SK-N-SH (cell line): ENCODE measurements at regions not wholly inside any gene's neighbourhood (a gene's known extent, or its start where the extent isn't known, plus 50 kb on each side); places are given as distances from the start of the nearest gene placed in this dataset.

Experiments
- CTCF ChIA-PET: fragments of 300-600, 350-600 bp; formaldehyde crosslinking; extraction: SDS; loops from one replicate; lab custom pipeline; 2021; lab: Yijun Ruan, JAX
- POLR2A ChIA-PET: fragments of 350-600 bp; sonication (Branson Sonifier 250); formaldehyde crosslinking; extraction: SDS; loops from one replicate; lab custom pipeline; 2020; ENCODE audit warnings: antibody characterized with exemption, inconsistent platforms; lab: Yijun Ruan, JAX
- DNase-seq: peaks from one replicate; pipeline ENCODE4 v3.0.0; 2012
- H2AFZ ChIP-seq: fragments of 200-600 bp; sonication (generic); 2 replicates; pipeline ENCODE4 v1.8.1; 2016; ENCODE audit warnings: antibody characterized with exemption, mild to moderate bottlenecking, low read depth
- H3F3A ChIP-seq: fragments of 200-600 bp; sonication (generic); replicated peaks from 2 replicates; pipeline ENCODE3; 2016; ENCODE audit warnings: antibody characterized with exemption, mild to moderate bottlenecking; ENCODE audit not compliant: insufficient read depth
- H3K27ac ChIP-seq, 2 experiments: fragments of 200-500 bp in 1 of 2; fragments of 200-600 bp in 1 of 2; sonication (Bioruptor generic) in 1 of 2; sonication (generic), shearing (Covaris generic) in 1 of 2; 2 replicates each; pipeline versions ENCODE4 v1.5.1 to v1.6.1; 2014 to 2016; ENCODE audit warnings: low read depth in 2 of 2, inconsistent platforms in 1 of 2, low read length in 1 of 2, mild to moderate bottlenecking in 1 of 2, mixed read lengths in 1 of 2
- H3K27me3 ChIP-seq: fragments of 200-600 bp; sonication (generic), shearing (Covaris generic); 2 replicates; pipeline ENCODE4 v1.6.1; 2016; ENCODE audit warnings: mixed run types; ENCODE audit not compliant: insufficient read depth
- H3K36me3 ChIP-seq, 2 experiments: fragments of 200-500 bp in 1 of 2; fragments of 200-600 bp in 1 of 2; sonication (Bioruptor generic) in 1 of 2; sonication (generic) in 1 of 2; replicated peaks in 1 of 2; 2 replicates each; pipeline versions ENCODE3 to v1.5.1; 2014 to 2016; ENCODE audit warnings: low read length in 1 of 2, mild to moderate bottlenecking in 1 of 2; ENCODE audit not compliant: insufficient read depth in 2 of 2, control insufficient read depth in 1 of 2
- H3K4me1 ChIP-seq, 2 experiments: fragments of 200-500 bp in 1 of 2; fragments of 200-600 bp in 1 of 2; sonication (Bioruptor generic) in 1 of 2; sonication (generic), shearing (Covaris generic) in 1 of 2; 2 replicates each; pipeline versions ENCODE4 v1.5.1 to v1.6.1; 2014 to 2016; ENCODE audit warnings: low read depth in 1 of 2, low read length in 1 of 2, mixed run types in 1 of 2; ENCODE audit not compliant: insufficient read depth in 2 of 2, control insufficient read depth in 1 of 2
- H3K4me2 ChIP-seq: fragments of 200-600 bp; sonication (generic), shearing (Covaris generic); 2 replicates; pipeline ENCODE4 v1.6.1; 2017; ENCODE audit warnings: mixed run types
- H3K4me3 ChIP-seq, 2 experiments: fragments of 200-500 bp in 1 of 2; fragments of 200-600 bp in 1 of 2; sonication (Bioruptor generic) in 1 of 2; sonication (generic), shearing (Covaris generic) in 1 of 2; 2 replicates each; pipeline versions ENCODE4 v1.5.1 to v1.8.1; 2014 to 2016; ENCODE audit warnings: low read depth in 2 of 2, inconsistent platforms in 1 of 2, low read length in 1 of 2, mild to moderate bottlenecking in 1 of 2, mixed read lengths in 1 of 2, moderate library complexity in 1 of 2
- H3K79me2 ChIP-seq: fragments of 200-600 bp; sonication (generic); 2 replicates; pipeline ENCODE4 v1.8.1; 2017; ENCODE audit warnings: mild to moderate bottlenecking; ENCODE audit not compliant: insufficient read depth
- H3K9ac ChIP-seq: fragments of 200-600 bp; sonication (generic); 2 replicates; pipeline ENCODE4 v1.6.1; 2017; ENCODE audit warnings: mixed run types
- H3K9me2 ChIP-seq: fragments of 200-600 bp; sonication (generic); 2 replicates; pipeline ENCODE4 v1.6.1; 2017; ENCODE audit warnings: mixed run types
- H3K9me3 ChIP-seq: fragments of 200-600 bp; sonication (generic); 2 replicates; pipeline ENCODE4 v1.6.1; 2017; ENCODE audit warnings: mixed run types, mild to moderate bottlenecking, moderate library complexity
- H4K20me1 ChIP-seq: fragments of 200-600 bp; sonication (generic); 2 replicates; pipeline ENCODE4 v1.6.1; 2017; ENCODE audit warnings: mild to moderate bottlenecking, mixed run types; ENCODE audit not compliant: insufficient read depth
- CHD2 ChIP-seq: fragments of 150-350 bp; IDR thresholded peaks from 2 replicates; pipeline ENCODE4 v1.6.1; 2018; ENCODE audit warnings: low read length; ENCODE audit not compliant: partially characterized antibody
- FOXJ3 ChIP-seq: sonication (generic); formaldehyde crosslinking; IDR thresholded peaks from 2 replicates; pipeline ENCODE4 v1.5.1; 2020; ENCODE audit warnings: mild to moderate bottlenecking, missing genetic modification reagents
- JUND ChIP-seq: IDR thresholded peaks from 2 replicates; pipeline ENCODE4 v1.4.0; 2012
- MEF2A ChIP-seq: IDR thresholded peaks from 2 replicates; pipeline ENCODE4 v1.4.0; 2012; ENCODE audit warnings: low read depth, borderline replicate concordance
- NFIC ChIP-seq: IDR thresholded peaks from 2 replicates; pipeline ENCODE4 v1.4.0; 2012; ENCODE audit warnings: borderline replicate concordance
- NRF1 ChIP-seq: IDR thresholded peaks from 2 replicates; pipeline ENCODE4 v1.6.1; 2012; ENCODE audit warnings: low read depth, mild to moderate bottlenecking, low read length
- POLR2AphosphoS5 ChIP-seq: IDR thresholded peaks from 2 replicates; pipeline ENCODE4 v1.6.1; 2012; ENCODE audit warnings: low read depth, low read length
- RAD21 ChIP-seq: IDR thresholded peaks from 2 replicates; pipeline ENCODE4 v1.6.1; 2012; ENCODE audit warnings: mild to moderate bottlenecking, low read length
- RCOR1 ChIP-seq: fragments of 150-350 bp; IDR thresholded peaks from 2 replicates; pipeline ENCODE4 v1.6.1; 2017; ENCODE audit warnings: antibody characterized with exemption, low read length
- RFX5 ChIP-seq: IDR thresholded peaks from 2 replicates; pipeline ENCODE4 v1.6.1; 2012; ENCODE audit warnings: mild to moderate bottlenecking, improper control_type of control experiment, low read length
- SIN3A ChIP-seq: IDR thresholded peaks from 2 replicates; pipeline ENCODE4 v1.6.1; 2012; ENCODE audit warnings: low read depth, mild to moderate bottlenecking, low read length, moderate library complexity, borderline replicate concordance
- TEAD4 ChIP-seq: IDR thresholded peaks from 2 replicates; pipeline ENCODE4 v1.4.0; 2012; ENCODE audit warnings: mild to moderate bottlenecking, borderline replicate concordance; ENCODE audit not compliant: insufficient read depth
- YY1 ChIP-seq: IDR thresholded peaks from 2 replicates; pipeline ENCODE4 v1.4.0; 2012; ENCODE audit warnings: low read depth, mild to moderate bottlenecking
- WGBS: methylation state at CpG from one replicate; pipeline ENCODE4 v1.1.6; 2017; ENCODE audit warnings: low lambda C conversion rate; 5-methylcytosine and 5-hydroxymethylcytosine counted together
- TF ChIP-seq, protein P1 (sequence below): IDR thresholded peaks from 2 replicates; pipeline ENCODE4 v1.4.0; 2012; ENCODE audit warnings: low read depth, borderline replicate concordance
- TF ChIP-seq, protein P2 (sequence below): IDR thresholded peaks from 2 replicates; pipeline ENCODE4 v1.4.0; 2012; ENCODE audit warnings: low read depth, borderline replicate concordance
- TF ChIP-seq, protein P3 (sequence below): IDR thresholded peaks from 2 replicates; pipeline ENCODE4 v1.4.0; 2012; ENCODE audit warnings: low read depth
- TF ChIP-seq, protein P4 (sequence below): fragments of 200-600 bp; sonication (generic); IDR thresholded peaks from 2 replicates; pipeline ENCODE4 v1.6.1; 2017; ENCODE audit warnings: antibody characterized with exemption, mild to moderate bottlenecking, moderate library complexity

DNA sequence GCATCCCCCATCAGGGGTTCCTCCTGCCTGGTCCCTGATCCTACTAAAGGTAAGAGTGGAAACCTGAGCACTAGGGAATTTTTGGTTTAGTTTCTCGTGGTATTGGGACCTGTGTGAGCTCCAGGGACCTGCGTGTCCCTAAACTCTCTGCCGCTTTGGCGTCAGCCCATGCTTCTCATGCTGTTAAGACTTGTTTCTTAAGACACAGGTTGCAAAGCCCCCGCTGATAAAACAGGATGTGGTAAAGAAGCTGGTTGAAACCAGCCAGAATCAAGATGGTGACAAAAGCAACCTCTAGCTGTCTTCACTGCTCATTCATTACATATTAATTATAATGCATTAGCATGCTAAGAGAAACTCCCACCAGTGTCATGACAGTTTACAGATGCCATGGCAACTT lies 64.6 kb downstream of the LYZL4 start:
- no peaks in the 10 kb centered on the region for H3K9me3 ChIP-seq
- TF ChIP-seq, protein P1, sequence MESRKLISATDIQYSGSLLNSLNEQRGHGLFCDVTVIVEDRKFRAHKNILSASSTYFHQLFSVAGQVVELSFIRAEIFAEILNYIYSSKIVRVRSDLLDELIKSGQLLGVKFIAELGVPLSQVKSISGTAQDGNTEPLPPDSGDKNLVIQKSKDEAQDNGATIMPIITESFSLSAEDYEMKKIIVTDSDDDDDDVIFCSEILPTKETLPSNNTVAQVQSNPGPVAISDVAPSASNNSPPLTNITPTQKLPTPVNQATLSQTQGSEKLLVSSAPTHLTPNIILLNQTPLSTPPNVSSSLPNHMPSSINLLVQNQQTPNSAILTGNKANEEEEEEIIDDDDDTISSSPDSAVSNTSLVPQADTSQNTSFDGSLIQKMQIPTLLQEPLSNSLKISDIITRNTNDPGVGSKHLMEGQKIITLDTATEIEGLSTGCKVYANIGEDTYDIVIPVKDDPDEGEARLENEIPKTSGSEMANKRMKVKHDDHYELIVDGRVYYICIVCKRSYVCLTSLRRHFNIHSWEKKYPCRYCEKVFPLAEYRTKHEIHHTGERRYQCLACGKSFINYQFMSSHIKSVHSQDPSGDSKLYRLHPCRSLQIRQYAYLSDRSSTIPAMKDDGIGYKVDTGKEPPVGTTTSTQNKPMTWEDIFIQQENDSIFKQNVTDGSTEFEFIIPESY, result no peak
- TF ChIP-seq, protein P2, sequence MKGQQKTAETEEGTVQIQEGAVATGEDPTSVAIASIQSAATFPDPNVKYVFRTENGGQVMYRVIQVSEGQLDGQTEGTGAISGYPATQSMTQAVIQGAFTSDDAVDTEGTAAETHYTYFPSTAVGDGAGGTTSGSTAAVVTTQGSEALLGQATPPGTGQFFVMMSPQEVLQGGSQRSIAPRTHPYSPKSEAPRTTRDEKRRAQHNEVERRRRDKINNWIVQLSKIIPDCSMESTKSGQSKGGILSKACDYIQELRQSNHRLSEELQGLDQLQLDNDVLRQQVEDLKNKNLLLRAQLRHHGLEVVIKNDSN, result no peak
- TF ChIP-seq RCOR1, result no peak
- TF ChIP-seq RFX5, result no peak
- TF ChIP-seq, protein P3, sequence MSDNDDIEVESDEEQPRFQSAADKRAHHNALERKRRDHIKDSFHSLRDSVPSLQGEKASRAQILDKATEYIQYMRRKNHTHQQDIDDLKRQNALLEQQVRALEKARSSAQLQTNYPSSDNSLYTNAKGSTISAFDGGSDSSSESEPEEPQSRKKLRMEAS, result no peak
- TF ChIP-seq NFIC, result no peak
- TF ChIP-seq, protein P4, sequence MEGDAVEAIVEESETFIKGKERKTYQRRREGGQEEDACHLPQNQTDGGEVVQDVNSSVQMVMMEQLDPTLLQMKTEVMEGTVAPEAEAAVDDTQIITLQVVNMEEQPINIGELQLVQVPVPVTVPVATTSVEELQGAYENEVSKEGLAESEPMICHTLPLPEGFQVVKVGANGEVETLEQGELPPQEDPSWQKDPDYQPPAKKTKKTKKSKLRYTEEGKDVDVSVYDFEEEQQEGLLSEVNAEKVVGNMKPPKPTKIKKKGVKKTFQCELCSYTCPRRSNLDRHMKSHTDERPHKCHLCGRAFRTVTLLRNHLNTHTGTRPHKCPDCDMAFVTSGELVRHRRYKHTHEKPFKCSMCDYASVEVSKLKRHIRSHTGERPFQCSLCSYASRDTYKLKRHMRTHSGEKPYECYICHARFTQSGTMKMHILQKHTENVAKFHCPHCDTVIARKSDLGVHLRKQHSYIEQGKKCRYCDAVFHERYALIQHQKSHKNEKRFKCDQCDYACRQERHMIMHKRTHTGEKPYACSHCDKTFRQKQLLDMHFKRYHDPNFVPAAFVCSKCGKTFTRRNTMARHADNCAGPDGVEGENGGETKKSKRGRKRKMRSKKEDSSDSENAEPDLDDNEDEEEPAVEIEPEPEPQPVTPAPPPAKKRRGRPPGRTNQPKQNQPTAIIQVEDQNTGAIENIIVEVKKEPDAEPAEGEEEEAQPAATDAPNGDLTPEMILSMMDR, result no peak
- no peak for TF ChIP-seq JUND
- TF ChIP-seq SIN3A, result no peak
- no peak for TF ChIP-seq CHD2
- no peak for TF ChIP-seq FOXJ3 (CRISPR knock-in tag)
- no peak for TF ChIP-seq NRF1
- TF ChIP-seq YY1, result no peak
- TF ChIP-seq MEF2A, result no peak
- no peak for TF ChIP-seq RAD21
- TF ChIP-seq POLR2AphosphoS5, result no peak
- TF ChIP-seq TEAD4, result no peak
- TF ChIP-seq, all 33 proteins: peak for 0
- 47% methylated on average over 5 of the region's 5 CpGs for WGBS
- no peaks in the 10 kb centered on the region for H3K36me3 ChIP-seq
- ChIA-PET CTCF (no interaction called here), POLR2A (no interaction called here)
- no peak for DNase-seq
- H2AFZ ChIP-seq, result no peak overlapping the region
- no peaks in the 10 kb centered on the region for H3K79me2 ChIP-seq
- no peak overlapping the region for H3K4me3 ChIP-seq
- H3K27me3 ChIP-seq, result no peaks in the 10 kb centered on the region; the same call in 1 of the 2 replicates
- H3K9me2 ChIP-seq, result no peaks in the 10 kb centered on the region
- H3F3A ChIP-seq, result no peaks in the 10 kb centered on the region
- no peak overlapping the region for H3K27ac ChIP-seq
- H3K9ac ChIP-seq, result no peak overlapping the region
- H3K4me1 ChIP-seq, result no peaks in the 10 kb centered on the region
- H3K4me2 ChIP-seq, result no peak overlapping the region
- H4K20me1 ChIP-seq, result no peaks in the 10 kb centered on the region
